HG03060 (cell line): ENCODE measurements at regions not wholly inside any gene's neighbourhood (a gene's known extent, or its start where the extent isn't known, plus 50 kb on each side); places are given as distances from the start of the nearest gene placed in this dataset.
"Not testable (repeated sequence)": the region's sequence is repeated elsewhere in the genome, so short reads cannot be mapped to it uniquely, and the experiment has no call there.

Experiments used
- ATAC-seq: cut with Tn5 transposase; IDR thresholded peaks from one replicate; pipeline ENCODE4 v1.9.1; 2021; ENCODE audit warnings: low read depth, moderate number of reproducible peaks; ENCODE audit not compliant: unreplicated experiment

- not testable (repeated sequence) for ATAC-seq
Observed at GRCh38 chr1:146654763-146655162, 283.4 kb upstream of the NBPF12 start.

- not testable (repeated sequence) for ATAC-seq
Observed at GRCh38 chr1:146645978-146646604, 292.0 kb upstream of the NBPF12 start.

DNA sequence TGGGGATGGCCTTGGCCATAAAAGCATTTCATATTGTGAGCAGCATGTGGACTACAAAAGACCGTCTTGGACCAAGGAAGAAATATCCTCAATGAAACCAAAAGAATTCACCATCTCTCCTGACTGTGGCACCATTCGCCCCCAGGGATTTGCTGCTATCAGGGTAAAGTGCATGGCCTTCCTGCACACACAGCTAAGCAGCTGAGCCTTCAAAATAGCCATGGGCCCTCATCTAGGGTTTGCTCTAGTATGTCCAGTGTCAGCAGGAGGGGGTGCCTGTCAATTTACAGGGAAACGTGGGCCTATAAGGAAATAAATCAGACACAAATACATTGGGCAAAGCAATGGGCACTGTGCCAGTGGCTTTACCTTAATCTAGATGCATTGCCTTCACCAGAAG is 296.6 kb upstream of the NBPF12 start:
- not testable (repeated sequence) for ATAC-seq

- ATAC-seq, result not testable (repeated sequence)
Observed at GRCh38 chr1:146640671-146641070, 297.5 kb upstream of the NBPF12 start.

- not testable (repeated sequence) for ATAC-seq
Observed at GRCh38 chr1:146630302-146630701, 307.8 kb upstream of the NBPF12 start.

DNA sequence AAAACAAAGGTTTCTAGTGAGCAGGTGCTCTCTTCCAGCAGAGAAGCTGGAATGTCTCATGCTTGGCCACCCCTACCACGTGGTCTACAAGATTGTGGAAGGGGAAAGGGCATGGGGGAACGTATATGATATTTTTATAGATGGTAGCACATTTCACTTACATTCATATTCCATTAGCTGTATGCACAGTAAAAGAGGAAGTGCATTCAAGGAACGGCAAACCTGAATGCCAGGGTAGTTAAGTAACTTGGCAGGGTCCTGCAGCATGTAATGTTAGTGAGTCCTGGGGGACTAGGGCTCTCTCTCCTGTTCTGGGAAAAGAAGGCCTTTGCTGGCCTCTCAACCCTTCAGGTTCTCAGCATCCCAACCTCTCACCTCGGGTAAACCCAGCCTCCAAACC is 319.5 kb upstream of the NBPF12 start:
- ATAC-seq, result not testable (repeated sequence)

GRCh38 chr1:146604681-146605080 is 333.4 kb upstream of the NBPF12 start:
- ATAC-seq, result not testable (repeated sequence)

- ATAC-seq, result not testable (repeated sequence)
Observed at GRCh38 chr1:146600720-146601307, 337.3 kb upstream of the NBPF12 start.

- ATAC-seq, result not testable (repeated sequence)
Observed at GRCh38 chr1:146599906-146600305, 338.2 kb upstream of the NBPF12 start.

DNA sequence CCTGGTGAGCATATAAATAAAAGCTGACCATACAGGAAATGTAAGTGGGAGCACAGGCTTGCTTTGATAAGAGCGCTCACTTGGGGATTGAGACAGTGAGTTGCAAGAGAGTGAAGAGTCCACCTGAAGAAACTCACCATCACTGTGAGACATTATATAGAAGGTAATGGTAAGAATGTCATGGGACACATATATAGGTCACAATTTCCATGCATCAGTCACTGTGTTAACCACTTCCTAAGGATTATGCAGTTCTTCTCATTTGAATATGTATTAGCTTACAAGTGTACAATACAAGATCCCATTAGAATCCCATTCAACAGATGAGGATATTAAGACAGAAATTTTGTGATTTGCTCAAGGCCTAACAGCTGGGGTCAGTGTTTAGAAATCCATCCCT is 352.4 kb upstream of the NOTCH2NLA start:
- ATAC-seq, result not testable (repeated sequence)

DNA sequence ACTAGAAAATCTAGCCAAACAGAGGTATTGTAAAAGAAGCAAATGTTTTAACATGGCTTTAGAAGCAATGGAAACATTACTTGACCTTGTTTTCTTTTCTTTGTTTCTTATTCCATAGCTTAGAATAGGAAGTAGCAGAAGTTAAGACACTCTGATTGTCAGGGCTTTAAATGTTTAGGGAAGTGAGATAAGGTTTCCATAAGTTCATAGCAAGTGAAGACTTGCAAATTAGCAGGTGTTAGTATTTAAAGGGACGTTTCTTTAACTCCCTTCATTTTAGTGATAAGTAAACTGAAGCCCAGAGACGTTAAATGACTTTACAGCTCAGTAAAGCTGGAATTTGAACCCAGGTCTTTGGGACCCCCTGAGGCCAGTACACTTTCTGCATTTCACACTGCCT is 338.7 kb upstream of the NOTCH2NLA start:
- ATAC-seq, result not testable (repeated sequence)

- not testable (repeated sequence) for ATAC-seq
Observed at GRCh38 chr1:146558032-146558431, 329.2 kb upstream of the NOTCH2NLA start.

DNA sequence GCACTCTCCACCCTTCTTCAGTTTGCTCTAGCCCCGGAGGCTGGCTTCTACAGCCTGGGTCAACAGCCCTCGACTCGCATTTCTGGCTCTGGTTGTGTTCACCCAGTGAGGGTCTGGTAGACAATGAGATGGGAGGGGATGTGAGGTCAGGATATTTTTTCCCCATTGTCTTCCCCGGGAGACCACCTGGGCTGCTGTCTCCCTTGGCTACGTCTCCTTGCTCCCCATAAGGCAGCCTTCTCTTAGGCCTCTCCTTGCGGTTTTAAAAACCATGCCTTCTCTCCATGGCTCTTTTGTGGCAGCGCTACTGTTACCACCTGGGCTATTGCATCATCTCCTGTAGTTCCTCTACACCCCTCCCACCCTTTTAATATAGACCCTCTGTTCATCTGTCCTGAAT is 327.6 kb upstream of the NOTCH2NLA start:
- not testable (repeated sequence) for ATAC-seq

- not testable (repeated sequence) for ATAC-seq
Observed at GRCh38 chr1:146552414-146552813, 323.6 kb upstream of the NOTCH2NLA start.

DNA sequence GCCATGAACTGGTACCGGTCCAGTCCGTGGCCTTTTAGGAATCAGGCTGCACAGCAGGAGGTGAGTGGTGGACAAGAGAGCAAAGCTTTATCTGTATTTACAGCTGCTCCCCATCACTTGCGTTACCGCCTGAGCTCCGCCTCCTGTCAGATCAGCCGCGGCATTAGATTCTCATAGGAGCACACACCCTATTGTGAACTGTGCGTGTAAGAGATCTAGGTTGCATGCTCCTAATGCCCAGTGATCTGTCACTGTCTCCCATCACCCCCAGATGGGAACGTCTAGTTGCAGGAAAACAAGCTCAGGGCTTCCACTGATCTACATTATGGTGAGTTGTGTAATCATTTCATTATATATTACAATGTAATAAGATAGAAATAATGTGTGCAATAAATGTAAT is 319.9 kb upstream of the NOTCH2NLA start:
- ATAC-seq, result not testable (repeated sequence)

DNA sequence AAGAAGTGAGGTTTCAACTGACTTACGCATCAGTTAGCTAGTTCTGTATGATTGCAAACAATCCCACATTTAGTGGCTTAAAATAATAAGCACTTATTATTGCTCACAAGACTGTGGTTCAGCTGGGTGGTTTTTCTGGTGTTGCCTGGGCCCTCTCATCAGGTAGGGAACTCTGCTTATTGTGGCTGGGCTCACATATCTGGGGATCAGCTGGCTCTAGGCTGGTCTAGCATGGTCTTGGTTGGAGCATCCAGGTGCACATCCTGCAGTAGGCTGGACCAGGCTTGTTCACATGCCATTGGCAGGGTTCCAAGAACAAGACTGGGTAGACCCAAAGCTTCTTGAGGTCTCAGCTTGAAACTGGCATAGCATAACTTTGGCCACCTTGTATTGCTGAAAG is 317.4 kb upstream of the NOTCH2NLA start:
- not testable (repeated sequence) for ATAC-seq

DNA sequence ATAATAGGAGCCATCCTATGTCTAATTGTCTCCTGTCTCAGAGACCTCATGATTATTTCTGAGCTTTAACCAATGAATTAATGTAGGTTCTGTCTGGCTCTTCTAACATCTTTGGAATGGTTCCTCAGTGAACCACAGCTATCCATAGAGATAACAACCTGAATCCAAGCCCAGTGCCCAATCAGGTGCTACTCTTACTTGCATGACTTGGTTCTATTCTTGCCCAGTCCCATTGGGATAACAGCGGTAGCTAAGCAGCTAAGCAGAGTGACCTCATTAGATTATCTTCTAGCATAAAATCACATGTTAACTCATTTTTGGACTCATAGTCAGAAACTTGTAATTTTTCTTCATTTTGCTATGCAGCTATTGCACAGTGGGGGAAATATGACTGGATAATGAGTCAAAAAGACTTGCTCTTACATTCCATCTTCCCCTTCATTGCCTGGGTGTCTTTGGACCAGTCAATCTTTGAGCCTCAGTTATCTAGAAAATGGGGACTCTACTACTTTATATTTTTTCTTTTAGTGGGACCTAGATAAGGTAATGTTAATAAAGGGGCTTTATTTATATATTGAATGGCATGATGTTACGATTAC is 309.1 kb upstream of the NOTCH2NLA start:
- not testable (repeated sequence) for ATAC-seq

- ATAC-seq, result not testable (repeated sequence)
Observed at GRCh38 chr1:146536028-146536427, 307.2 kb upstream of the NOTCH2NLA start.

DNA sequence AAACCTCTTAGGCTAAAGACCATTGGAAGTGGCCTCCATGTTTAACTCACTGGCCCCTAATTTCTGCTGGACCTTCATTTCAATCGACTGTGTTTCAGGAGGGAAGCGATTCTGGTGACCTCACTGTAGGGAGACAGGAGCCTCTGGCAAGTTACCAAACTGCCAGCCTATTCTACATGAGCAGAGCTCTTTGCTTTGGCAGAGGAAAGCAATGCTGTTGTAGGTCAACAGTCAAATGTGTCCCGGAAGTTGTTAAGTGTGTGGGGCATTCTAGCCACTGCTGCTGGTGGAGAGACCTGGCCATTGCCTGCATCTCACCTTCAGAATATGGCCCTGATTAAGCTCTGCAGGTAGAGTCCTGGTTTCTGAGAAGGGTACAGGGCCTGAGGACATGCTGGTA is 306.8 kb upstream of the NOTCH2NLA start:
- ATAC-seq, result not testable (repeated sequence)

DNA sequence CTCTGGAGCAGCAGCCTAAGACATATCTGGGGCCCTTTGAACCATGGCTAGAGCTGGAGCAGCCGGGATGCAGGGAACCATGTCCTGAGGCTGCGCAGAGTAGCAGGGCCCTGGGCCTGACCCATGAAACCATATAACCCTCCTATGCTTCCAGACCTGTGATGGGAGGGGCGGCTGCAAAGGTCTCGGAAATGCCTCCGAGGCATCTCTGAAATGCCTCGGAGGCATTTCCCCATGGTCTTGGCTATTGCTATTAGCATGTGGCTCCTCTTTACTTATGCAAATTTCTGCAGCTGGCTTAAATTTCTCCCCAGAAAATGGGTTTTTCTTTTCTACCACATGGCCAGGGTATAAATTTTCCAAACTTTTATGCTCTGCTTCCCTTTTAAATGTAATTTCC is 302.1 kb upstream of the NOTCH2NLA start:
- not testable (repeated sequence) for ATAC-seq

- ATAC-seq, result not testable (repeated sequence)
Observed at GRCh38 chr1:146522812-146523211, 294.0 kb upstream of the NOTCH2NLA start.

DNA sequence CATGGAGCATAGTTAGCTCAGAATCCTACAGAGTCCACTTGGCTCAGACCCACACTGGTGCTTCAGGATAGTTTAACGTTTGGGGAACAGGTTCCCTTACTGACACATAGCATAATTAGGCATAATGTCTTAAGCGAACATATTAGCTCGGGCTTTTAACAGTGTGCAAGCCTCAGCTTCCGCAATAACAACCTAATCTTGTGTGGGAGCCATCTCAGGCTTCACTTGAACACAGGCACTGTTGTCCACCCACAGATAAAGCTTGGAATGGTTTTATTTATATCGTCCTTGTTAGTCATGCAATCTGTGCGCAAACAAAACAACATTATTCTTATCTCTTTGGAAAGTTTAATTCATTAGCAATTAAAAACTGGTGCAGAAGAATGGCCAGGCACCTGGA is 293.5 kb upstream of the NOTCH2NLA start:
- not testable (repeated sequence) for ATAC-seq
